Stomach (tissue), 8 donors: ENCODE measurements at regions not wholly inside any gene's neighbourhood (a gene's known extent, or its start where the extent isn't known, plus 50 kb on each side); places are given as distances from the start of the nearest gene placed in this dataset.

Experiments
- DNase-seq, 2 donors: peaks; one replicate each; pipeline versions ENCODE4 v3.0.0 to v3.0.0-alpha.2; 2013 to 2019
- H3K27ac ChIP-seq, 5 donors: fragments of 200-600 bp in 4 of 5; sonication (generic) in 4 of 5; one replicate each; pipeline ENCODE4 v1.5.1; 2013 to 2019; ENCODE audit warnings: mild to moderate bottlenecking in 1 of 5, moderate library complexity in 1 of 5
- H3K27me3 ChIP-seq, 3 donors: fragments of 200-600 bp; sonication (generic); one replicate each; pipeline ENCODE4 v1.5.1; 2017 to 2019; ENCODE audit warnings: mixed run types in 1 of 3
- H3K36me3 ChIP-seq, 4 donors: fragments of 200-600 bp; sonication (generic); 1 replicate in 3 of 4; 2 replicates in 1 of 4; pipeline ENCODE4 v1.5.1; 2016 to 2019
- H3K4me1 ChIP-seq, 4 donors: fragments of 200-600 bp; sonication (generic); one replicate each; pipeline ENCODE4 v1.5.1; 2016 to 2019
- H3K4me3 ChIP-seq, 4 donors: fragments of 200-600 bp; sonication (generic) in 3 of 4; one replicate each; pipeline ENCODE4 v1.5.1; 2016 to 2019; ENCODE audit warnings: mild to moderate bottlenecking in 1 of 4
- H3K9me3 ChIP-seq, 4 donors: fragments of 200-600 bp; sonication (generic); one replicate each; pipeline ENCODE4 v1.5.1; 2016 to 2019
- CTCF ChIP-seq, 7 experiments: fragments of 450-650 bp in 4 of 7; fragments of 200-600 bp in 3 of 7; sonication (generic) in 3 of 7; IDR thresholded peaks; one replicate each; pipeline ENCODE4 v1.5.1; 2016 to 2019; ENCODE audit warnings: antibody characterized with exemption in 7 of 7, control low read depth in 2 of 7, mild to moderate bottlenecking in 1 of 7
- EP300 ChIP-seq: sonication (generic); formaldehyde crosslinking; IDR thresholded peaks from one replicate; pipeline ENCODE4 v1.6.1; 2017; ENCODE audit warnings: antibody characterized with exemption
- POLR2A ChIP-seq, 4 donors: fragments of 450-650 bp; IDR thresholded peaks; one replicate each; pipeline ENCODE4 v1.6.1; 2016; ENCODE audit warnings: antibody characterized with exemption in 4 of 4, control low read depth in 2 of 4, mild to moderate bottlenecking in 1 of 4, moderate library complexity in 1 of 4
- POLR2AphosphoS5 ChIP-seq, 3 donors: sonication (generic); formaldehyde crosslinking; IDR thresholded peaks; one replicate each; pipeline ENCODE4 v1.6.1; 2016; ENCODE audit warnings: antibody characterized with exemption in 3 of 3
- WGBS, 5 donors: extraction: QIAGEN DNeasy Blood & Tissue Kit in 3 of 5; methylation state at CpG; one replicate each; pipeline versions ENCODE4 v1.1.5 to v1.1.7; 2013 to 2018; 5-methylcytosine and 5-hydroxymethylcytosine counted together
- intact Hi-C: fragments of 100-400 bp; cut with DNase I; formaldehyde crosslinking; loops from one replicate; pipeline ENCODE4 v1.15.1; 2023; ENCODE audit warnings: low total_unique reads
- donor health status: healthy with polysubstance abuse.
- donor health status: Bipolar disorder and iron deficiency.
- donor health status: healthy.

- TF ChIP-seq EP300 (no peak), POLR2AphosphoS5 (IDR thresholded peaks at IDR 0.05) (no peak), CTCF (IDR thresholded peaks at IDR 0.05) (no peak), POLR2A (IDR thresholded peaks at IDR 0.05) (no peak)
- H3K4me1 ChIP-seq: no peaks in the 10 kb centered on the region
- DNase-seq: peak; percentile 2 to 26
- H3K4me3 ChIP-seq: no peak overlapping the region
- H3K27ac ChIP-seq: no peak overlapping the region
- no peaks in the 10 kb centered on the region for H3K9me3 ChIP-seq
- no peaks in the 10 kb centered on the region for H3K36me3 ChIP-seq
- WGBS, 5 donors: 61 to 81% (median 74%) methylated on average over 19 to 21 of the region's 21 CpGs
- H3K27me3 ChIP-seq: no peaks in the 10 kb centered on the region
- intact Hi-C loops: no loop called here
These were observed 1327.9 kb downstream of the BRINP3 start for GRCh38 chr1:189149547-189150375.

GRCh38 chr1:189150624-189151023 is 1327.0 kb downstream of the BRINP3 start:
- no peak for DNase-seq
- Histone ChIP-seq H3K27me3 (no peaks in the 10 kb centered on the region), H3K4me3 (no peak overlapping the region), H3K36me3 (no peaks in the 10 kb centered on the region), H3K27ac (no peak overlapping the region), H3K4me1 (no peaks in the 10 kb centered on the region), H3K9me3 (no peaks in the 10 kb centered on the region)
- no peak for TF ChIP-seq POLR2AphosphoS5 (IDR thresholded peaks at IDR 0.05)
- no peak for TF ChIP-seq POLR2A (IDR thresholded peaks at IDR 0.05)
- no peak for TF ChIP-seq EP300
- TF ChIP-seq CTCF (IDR thresholded peaks at IDR 0.05): no peak
- intact Hi-C loops: no loop called here
- WGBS, 5 donors: 79 to 92% (median 89%) methylated on average over 6 of the region's 6 CpGs

GRCh38 chr1:189151361-189151760 is 1326.3 kb downstream of the BRINP3 start:
- H3K4me3 ChIP-seq: no peak overlapping the region
- intact Hi-C loops: no loop called here
- no peaks in the 10 kb centered on the region for H3K27me3 ChIP-seq
- H3K4me1 ChIP-seq: no peaks in the 10 kb centered on the region
- no peak overlapping the region for H3K27ac ChIP-seq
- WGBS, 5 donors: 31 to 55% (median 50%) methylated on average over 2 of the region's 2 CpGs
- H3K36me3 ChIP-seq: no peaks in the 10 kb centered on the region
- no peaks in the 10 kb centered on the region for H3K9me3 ChIP-seq
- TF ChIP-seq POLR2A (IDR thresholded peaks at IDR 0.05) (no peak), CTCF (IDR thresholded peaks at IDR 0.05) (no peak), EP300 (no peak), POLR2AphosphoS5 (IDR thresholded peaks at IDR 0.05) (no peak)
- no peak for DNase-seq

GRCh38 chr1:189152685-189153084 is 1325.0 kb downstream of the BRINP3 start:
- intact Hi-C loops: no loop called here
- Histone ChIP-seq H3K27me3 (no peaks in the 10 kb centered on the region), H3K4me3 (no peak overlapping the region), H3K36me3 (no peaks in the 10 kb centered on the region), H3K9me3 (no peaks in the 10 kb centered on the region), H3K4me1 (no peaks in the 10 kb centered on the region), H3K27ac (no peak overlapping the region)
- 82 to 90% (median 84%) methylated on average over 1 of the region's 1 CpG for WGBS, 5 donors
- TF ChIP-seq POLR2AphosphoS5 (IDR thresholded peaks at IDR 0.05) (no peak), EP300 (no peak), CTCF (IDR thresholded peaks at IDR 0.05) (no peak), POLR2A (IDR thresholded peaks at IDR 0.05) (no peak)
- DNase-seq: no peak
